ENCODE measurements at regions not wholly inside any gene's neighbourhood (a gene's known extent, or its start where the extent isn't known, plus 50 kb on each side); places are given as distances from the start of the nearest gene placed in this dataset.

GRCh38 chr15:56837273-56837672 lies 81.2 kb upstream of the TCF12 start:
- dilution Hi-C loops (cut with MboI; ENCODE audit: extremely low pct_ligation_motif_present, low sequenced_read_pairs): no loop called here
- no peak overlapping the region for H2AFZ ChIP-seq (ENCODE audit: control insufficient read depth, low read length)
- FAIRE-seq (no peak), DNase-seq (ENCODE audit: low read depth, low spot score) (no peak)
- no peaks in the 10 kb centered on the region for H3K4me1 ChIP-seq (ENCODE audit: control insufficient read depth, extremely low read depth, insufficient read depth, low read length)
- H3K79me2 ChIP-seq (ENCODE audit: control insufficient read depth, insufficient read depth, low read length): no peaks in the 10 kb centered on the region
- H3K9me1 ChIP-seq (ENCODE audit: control insufficient read depth, extremely low read depth, insufficient read depth, low read length): no peaks in the 10 kb centered on the region
- no peaks in the 10 kb centered on the region for H4K20me1 ChIP-seq (ENCODE audit: control insufficient read depth, extremely low read depth, insufficient read depth, low read length)
- no peaks in the 10 kb centered on the region for H3K36me3 ChIP-seq (ENCODE audit: control insufficient read depth in 2 of 2, extremely low read depth in 1 of 2, insufficient read depth in 2 of 2, low read length in 2 of 2)
- TF ChIP-seq EZH2 (IDR thresholded peaks at IDR 0.05; ENCODE audit: low read length) (no peak), CTCF (optimal IDR thresholded peaks at IDR 0.05 in 1 of 3, IDR thresholded peaks at IDR 0.05 in 1 of 3, conservative IDR thresholded peaks at IDR 0.05 in 1 of 3; ENCODE audit: extremely low read depth in 1 of 3, insufficient read depth in 2 of 3, low read length in 3 of 3) (no peak)
- no peak overlapping the region for H3K4me2 ChIP-seq (ENCODE audit: control insufficient read depth, extremely low read depth, insufficient read depth, low read depth, low read length)
- H3K9me3 ChIP-seq (ENCODE audit: control insufficient read depth, low read depth, low read length): no peaks in the 10 kb centered on the region
- no peak overlapping the region for H3K4me3 ChIP-seq (ENCODE audit: control insufficient read depth in 2 of 3, extremely low read depth in 1 of 3, insufficient read depth in 2 of 3, low read depth in 1 of 3, low read length in 3 of 3)
- no peaks in the 10 kb centered on the region for H3K27me3 ChIP-seq (ENCODE audit: control insufficient read depth, extremely low read depth, insufficient read depth, low read length)
- no peak overlapping the region for H3K9ac ChIP-seq (ENCODE audit: control insufficient read depth, extremely low read depth, insufficient read depth, low read length)
- no peak overlapping the region for H3K27ac ChIP-seq (ENCODE audit: control insufficient read depth, insufficient read depth, low read length)

GRCh38 chr15:56835718-56836171 lies 82.7 kb upstream of the TCF12 start:
- no peak overlapping the region for H3K4me2 ChIP-seq (ENCODE audit: control insufficient read depth, extremely low read depth, insufficient read depth, low read depth, low read length)
- no peaks in the 10 kb centered on the region for H4K20me1 ChIP-seq (ENCODE audit: control insufficient read depth, extremely low read depth, insufficient read depth, low read length)
- DNase-seq (ENCODE audit: low read depth, low spot score): no peak
- no peaks in the 10 kb centered on the region for H3K27me3 ChIP-seq (ENCODE audit: control insufficient read depth, extremely low read depth, insufficient read depth, low read length)
- H3K9ac ChIP-seq (ENCODE audit: control insufficient read depth, extremely low read depth, insufficient read depth, low read length): no peak overlapping the region
- no peak overlapping the region for H2AFZ ChIP-seq (ENCODE audit: control insufficient read depth, low read length)
- dilution Hi-C loops (cut with MboI; ENCODE audit: extremely low pct_ligation_motif_present, low sequenced_read_pairs): no loop called here
- FAIRE-seq: no peak
- H3K36me3 ChIP-seq (ENCODE audit: control insufficient read depth in 2 of 2, extremely low read depth in 1 of 2, insufficient read depth in 2 of 2, low read length in 2 of 2): no peaks in the 10 kb centered on the region
- H3K79me2 ChIP-seq (ENCODE audit: control insufficient read depth, insufficient read depth, low read length): no peaks in the 10 kb centered on the region
- no peaks in the 10 kb centered on the region for H3K9me1 ChIP-seq (ENCODE audit: control insufficient read depth, extremely low read depth, insufficient read depth, low read length)
- H3K4me1 ChIP-seq (ENCODE audit: control insufficient read depth, extremely low read depth, insufficient read depth, low read length): no peaks in the 10 kb centered on the region
- no peak for TF ChIP-seq CTCF (optimal IDR thresholded peaks at IDR 0.05 in 1 of 3, IDR thresholded peaks at IDR 0.05 in 1 of 3, conservative IDR thresholded peaks at IDR 0.05 in 1 of 3; ENCODE audit: extremely low read depth in 1 of 3, insufficient read depth in 2 of 3, low read length in 3 of 3)
- no peak for TF ChIP-seq EZH2 (IDR thresholded peaks at IDR 0.05; ENCODE audit: low read length)
- no peak overlapping the region for H3K4me3 ChIP-seq (ENCODE audit: control insufficient read depth in 2 of 3, extremely low read depth in 1 of 3, insufficient read depth in 2 of 3, low read depth in 1 of 3, low read length in 3 of 3)
- H3K27ac ChIP-seq (ENCODE audit: control insufficient read depth, insufficient read depth, low read length): no peak overlapping the region
- no peaks in the 10 kb centered on the region for H3K9me3 ChIP-seq (ENCODE audit: control insufficient read depth, low read depth, low read length)
